Brain microvascular endothelial cell (primary cell): ENCODE measurements at regions not wholly inside any gene's neighbourhood (a gene's known extent, or its start where the extent isn't known, plus 50 kb on each side); places are given as distances from the start of the nearest gene placed in this dataset.

Experiments used
- DNase-seq: peaks from one replicate; pipeline ENCODE4 v3.0.0-alpha.2; 2020
- H3K27ac ChIP-seq: fragments of 250-450 bp; sonication (Bioruptor Pico); 2 replicates; pipeline ENCODE4 v1.5.1; 2020; ENCODE audit warnings: mild to moderate bottlenecking, moderate library complexity
- H3K27me3 ChIP-seq: fragments of 250-450 bp; sonication (Bioruptor Pico); replicated peaks from 2 replicates; pipeline ENCODE4 v1.5.1; 2020; ENCODE audit warnings: mild to moderate bottlenecking
- H3K36me3 ChIP-seq: fragments of 250-450 bp; sonication (Bioruptor Pico); replicated peaks from 2 replicates; pipeline ENCODE4 v1.5.1; 2020; ENCODE audit warnings: mild to moderate bottlenecking
- H3K4me3 ChIP-seq: 2 replicates; pipeline ENCODE4 v1.5.1; 2011; ENCODE audit warnings: low read depth, mild to moderate bottlenecking, control low read depth, low read length, moderate library complexity
- CTCF ChIP-seq: IDR thresholded peaks from 2 replicates; pipeline ENCODE4 v1.5.1; 2011; ENCODE audit warnings: low read depth, mild to moderate bottlenecking, moderate library complexity, low read length, control low read depth, inconsistent platforms; ENCODE audit errors: missing control alignments
- in situ Hi-C: cut with HindIII; loops from 2 replicates; pipeline ENCODE4 v1.10.0; 2017; ENCODE audit warnings: low sequenced_read_pairs, low pct_ligation_motif_present

- Histone ChIP-seq H3K27ac (no peak overlapping the region), H3K4me3 (no peak overlapping the region), H3K27me3 (no peaks in the 10 kb centered on the region), H3K36me3 (no peaks in the 10 kb centered on the region)
- in situ Hi-C loops: no loop called here
- TF ChIP-seq CTCF: no peak
- no peak for DNase-seq
Observed at GRCh38 chr6:79798841-79799240, 148.5 kb downstream of the ELOVL4 start.

GRCh38 chr6:79797912-79798311 is 149.4 kb downstream of the ELOVL4 start:
- in situ Hi-C loops: no loop called here
- Histone ChIP-seq H3K4me3 (no peak overlapping the region), H3K36me3 (no peaks in the 10 kb centered on the region), H3K27me3 (no peaks in the 10 kb centered on the region), H3K27ac (no peak overlapping the region)
- no peak for DNase-seq
- no peak for TF ChIP-seq CTCF

- DNase-seq: no peak
- in situ Hi-C loops: no loop called here
- H3K36me3 ChIP-seq: no peaks in the 10 kb centered on the region
- no peak for TF ChIP-seq CTCF
- H3K27me3 ChIP-seq: no peaks in the 10 kb centered on the region
- H3K4me3 ChIP-seq: no peak overlapping the region
- no peak overlapping the region for H3K27ac ChIP-seq
Observed at GRCh38 chr6:79797163-79797764, 150.1 kb downstream of the ELOVL4 start.

GRCh38 chr6:79796197-79796596 is 151.2 kb downstream of the ELOVL4 start:
- Histone ChIP-seq H3K27ac (no peak overlapping the region), H3K36me3 (no peaks in the 10 kb centered on the region), H3K27me3 (no peaks in the 10 kb centered on the region), H3K4me3 (no peak overlapping the region)
- no peak for TF ChIP-seq CTCF
- no peak for DNase-seq
- in situ Hi-C loops: no loop called here

GRCh38 chr6:79789896-79790295 is 157.5 kb downstream of the ELOVL4 start:
- in situ Hi-C loops: no loop called here
- no peak for TF ChIP-seq CTCF
- no peaks in the 10 kb centered on the region for H3K27me3 ChIP-seq

GRCh38 chr6:79788756-79789155 is 157.6 kb downstream of the SH3BGRL2 start:
- no peak overlapping the region for H3K4me3 ChIP-seq
- in situ Hi-C loops: no loop called here
- TF ChIP-seq CTCF: no peak
- no peak for DNase-seq
- H3K27ac ChIP-seq: no peak overlapping the region
- H3K36me3 ChIP-seq: no peaks in the 10 kb centered on the region
- no peaks in the 10 kb centered on the region for H3K27me3 ChIP-seq

More at GRCh38 chr6:79789896-79790295, 157.5 kb downstream of the ELOVL4 start:
- Histone ChIP-seq H3K4me3 (no peak overlapping the region), H3K36me3 (no peaks in the 10 kb centered on the region), H3K27ac (no peak overlapping the region)
- no peak for DNase-seq
